Osteoblast (primary cell): ENCODE measurements at regions not wholly inside any gene's neighbourhood (a gene's known extent, or its start where the extent isn't known, plus 50 kb on each side); places are given as distances from the start of the nearest gene placed in this dataset.

Experiments used
- DNase-seq: peaks from one replicate; pipeline ENCODE4 v3.0.0; 2011; ENCODE audit warnings: low spot score, mixed read lengths; ENCODE audit not compliant: insufficient read length; ENCODE audit errors: missing footprints
- H2AFZ ChIP-seq: 2 replicates; pipeline ENCODE4 v1.6.0; 2011; ENCODE audit warnings: mild to moderate bottlenecking, low read length
- H3K27ac ChIP-seq: 2 replicates; pipeline ENCODE4 v1.5.1; 2011; ENCODE audit warnings: mild to moderate bottlenecking, low read depth, low read length, moderate library complexity
- H3K27me3 ChIP-seq: 2 replicates; pipeline ENCODE4 v1.6.0; 2012; ENCODE audit warnings: mild to moderate bottlenecking, control low read depth, inconsistent platforms, low read length, moderate library complexity; ENCODE audit not compliant: insufficient read depth
- H3K36me3 ChIP-seq: 2 replicates; pipeline ENCODE4 v1.5.1; 2011; ENCODE audit warnings: mild to moderate bottlenecking, low read length, control low read depth, moderate library complexity; ENCODE audit not compliant: insufficient read depth
- H3K4me1 ChIP-seq: 2 replicates; pipeline ENCODE4 v1.5.1; 2011; ENCODE audit warnings: mild to moderate bottlenecking, low read length, control low read depth, moderate library complexity; ENCODE audit not compliant: insufficient read depth
- H3K4me2 ChIP-seq: 2 replicates; pipeline ENCODE4 v1.6.0; 2011; ENCODE audit warnings: mild to moderate bottlenecking, low read length; ENCODE audit not compliant: insufficient read depth
- H3K4me3 ChIP-seq: fragments of 200-600 bp; sonication (generic); 3 replicates; pipeline ENCODE4 v1.5.1; 2012; ENCODE audit warnings: mild to moderate bottlenecking, low read length, inconsistent platforms; ENCODE audit not compliant: insufficient read depth
- H3K79me2 ChIP-seq: 2 replicates; pipeline ENCODE4 v1.6.0; 2012; ENCODE audit warnings: mild to moderate bottlenecking, low read length, control low read depth, inconsistent platforms; ENCODE audit not compliant: insufficient read depth
- H3K9me3 ChIP-seq: 2 replicates; pipeline ENCODE4 v1.5.1; 2011; ENCODE audit warnings: low read depth, low read length, control low read depth
- H4K20me1 ChIP-seq: 2 replicates; pipeline ENCODE4 v1.6.0; 2012; ENCODE audit warnings: mild to moderate bottlenecking, low read length, control low read depth; ENCODE audit not compliant: insufficient read depth
- TF ChIP-seq, protein P1 (sequence below): IDR thresholded peaks from 2 replicates; pipeline ENCODE4 v1.5.1; 2011; ENCODE audit warnings: mild to moderate bottlenecking, low read depth, low read length, moderate library complexity; ENCODE audit errors: extremely low read depth

DNA sequence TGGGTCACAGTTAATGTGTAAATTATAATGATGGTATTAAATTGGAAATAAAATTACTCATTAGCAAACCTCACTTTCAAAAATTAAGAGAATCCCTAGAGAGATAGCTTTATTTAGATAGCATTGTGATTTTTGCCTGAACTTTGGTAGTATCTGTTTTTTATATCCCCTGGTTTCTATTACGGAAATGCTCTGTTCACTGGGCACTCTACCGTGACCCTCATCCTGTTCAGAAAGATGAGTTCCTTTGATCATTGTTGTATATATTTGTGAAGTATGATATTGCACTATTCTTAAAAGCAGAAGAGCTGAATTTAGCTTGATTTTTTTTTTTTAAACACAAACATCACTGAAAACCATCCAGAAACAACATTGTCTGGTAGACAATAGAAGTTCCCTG lies 1143.8 kb upstream of the MAP3K7 start:
- Histone ChIP-seq H3K79me2 (no peaks in the 10 kb centered on the region), H2AFZ (no peak overlapping the region), H3K4me1 (no peaks in the 10 kb centered on the region), H3K27me3 (no peaks in the 10 kb centered on the region), H3K36me3 (no peaks in the 10 kb centered on the region), H3K4me2 (no peak overlapping the region), H3K27ac (no peak overlapping the region), H3K4me3 (no peak overlapping the region), H3K9me3 (peaks cover 8% of the 10 kb centered on the region), H4K20me1 (no peaks in the 10 kb centered on the region)
- DNase-seq = peak; percentile 21
- TF ChIP-seq, protein P1, sequence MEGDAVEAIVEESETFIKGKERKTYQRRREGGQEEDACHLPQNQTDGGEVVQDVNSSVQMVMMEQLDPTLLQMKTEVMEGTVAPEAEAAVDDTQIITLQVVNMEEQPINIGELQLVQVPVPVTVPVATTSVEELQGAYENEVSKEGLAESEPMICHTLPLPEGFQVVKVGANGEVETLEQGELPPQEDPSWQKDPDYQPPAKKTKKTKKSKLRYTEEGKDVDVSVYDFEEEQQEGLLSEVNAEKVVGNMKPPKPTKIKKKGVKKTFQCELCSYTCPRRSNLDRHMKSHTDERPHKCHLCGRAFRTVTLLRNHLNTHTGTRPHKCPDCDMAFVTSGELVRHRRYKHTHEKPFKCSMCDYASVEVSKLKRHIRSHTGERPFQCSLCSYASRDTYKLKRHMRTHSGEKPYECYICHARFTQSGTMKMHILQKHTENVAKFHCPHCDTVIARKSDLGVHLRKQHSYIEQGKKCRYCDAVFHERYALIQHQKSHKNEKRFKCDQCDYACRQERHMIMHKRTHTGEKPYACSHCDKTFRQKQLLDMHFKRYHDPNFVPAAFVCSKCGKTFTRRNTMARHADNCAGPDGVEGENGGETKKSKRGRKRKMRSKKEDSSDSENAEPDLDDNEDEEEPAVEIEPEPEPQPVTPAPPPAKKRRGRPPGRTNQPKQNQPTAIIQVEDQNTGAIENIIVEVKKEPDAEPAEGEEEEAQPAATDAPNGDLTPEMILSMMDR = no peak

DNA sequence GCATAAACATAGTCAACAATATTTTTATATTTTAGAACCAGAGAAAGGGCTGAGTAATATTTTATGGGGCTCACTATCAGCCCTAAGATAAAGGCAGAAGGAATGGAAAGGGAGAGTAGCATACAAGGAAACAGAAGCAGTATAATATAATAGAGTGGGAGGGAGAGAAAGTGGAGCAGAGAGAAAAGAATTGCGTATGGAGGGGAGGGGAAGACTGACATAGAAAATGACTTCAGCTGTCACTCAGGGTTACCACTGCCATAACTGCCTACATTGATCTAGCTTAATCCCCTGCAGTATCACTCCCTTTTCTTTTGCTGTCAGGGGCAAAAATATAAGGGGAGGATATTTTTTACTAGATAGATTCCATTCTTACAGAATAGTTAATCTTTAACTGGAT lies 1133.5 kb upstream of the MAP3K7 start:
- no peak overlapping the region for H3K4me2 ChIP-seq
- DNase-seq = no peak
- H3K4me3 ChIP-seq = no peak overlapping the region
- TF ChIP-seq, protein P1 = no peak
- H3K27me3 ChIP-seq = no peaks in the 10 kb centered on the region
- H3K79me2 ChIP-seq = no peaks in the 10 kb centered on the region
- peaks cover 4% of the 10 kb centered on the region for H3K9me3 ChIP-seq
- no peaks in the 10 kb centered on the region for H3K4me1 ChIP-seq
- H4K20me1 ChIP-seq = no peaks in the 10 kb centered on the region
- no peaks in the 10 kb centered on the region for H3K36me3 ChIP-seq
- no peak overlapping the region for H2AFZ ChIP-seq
- no peak overlapping the region for H3K27ac ChIP-seq

DNA sequence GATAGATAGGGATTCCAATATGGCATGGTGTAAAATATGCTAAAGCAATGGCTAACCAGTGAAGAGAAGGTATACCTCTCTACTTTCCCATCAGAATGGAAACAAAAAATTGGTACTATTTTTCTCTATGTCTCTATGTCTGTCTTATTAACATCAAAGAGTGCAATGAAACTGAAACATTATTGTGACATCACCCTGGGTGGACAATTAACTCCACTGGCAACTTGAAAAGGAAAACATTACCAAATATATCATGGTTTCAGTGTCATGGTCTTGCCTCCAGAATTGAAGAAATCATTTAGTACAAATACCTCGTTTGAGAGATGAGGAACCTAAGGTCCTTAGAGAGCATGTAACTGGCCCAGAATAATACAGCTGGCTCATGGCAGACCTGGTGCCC lies 1132.5 kb upstream of the MAP3K7 start:
- Histone ChIP-seq H2AFZ (no peak overlapping the region), H3K27me3 (no peaks in the 10 kb centered on the region), H3K27ac (no peak overlapping the region), H3K4me3 (no peak overlapping the region), H3K36me3 (no peaks in the 10 kb centered on the region), H3K4me1 (no peaks in the 10 kb centered on the region), H3K9me3 (peaks cover 4% of the 10 kb centered on the region), H3K4me2 (no peak overlapping the region), H4K20me1 (no peaks in the 10 kb centered on the region), H3K79me2 (no peaks in the 10 kb centered on the region)
- DNase-seq = no peak
- TF ChIP-seq, protein P1 = no peak

DNA sequence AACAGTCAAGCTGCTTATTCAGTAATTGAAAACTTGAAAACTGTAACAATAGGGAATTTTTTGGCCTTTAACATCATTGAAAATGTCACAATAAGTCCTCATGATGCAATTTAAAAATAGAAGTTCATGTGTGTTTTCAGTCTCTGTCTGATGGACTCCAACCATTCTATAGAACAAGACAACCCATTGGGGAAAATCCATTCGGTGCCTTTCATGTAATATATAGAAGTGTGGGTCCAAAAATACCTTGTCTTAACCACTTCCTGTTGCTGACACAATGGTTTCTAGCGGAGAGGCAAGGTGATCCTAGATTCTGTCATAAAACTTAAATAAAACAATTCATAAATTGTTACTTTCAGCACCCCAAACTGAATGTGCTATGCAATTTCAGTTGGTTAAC lies 1131.3 kb upstream of the MAP3K7 start:
- H3K4me3 ChIP-seq = no peak overlapping the region
- no peaks in the 10 kb centered on the region for H3K4me1 ChIP-seq
- H3K9me3 ChIP-seq = peaks cover 4% of the 10 kb centered on the region
- H3K36me3 ChIP-seq = no peaks in the 10 kb centered on the region
- H3K4me2 ChIP-seq = no peak overlapping the region
- TF ChIP-seq, protein P1 = no peak
- H3K27me3 ChIP-seq = no peaks in the 10 kb centered on the region
- H2AFZ ChIP-seq = no peak overlapping the region
- no peak overlapping the region for H3K27ac ChIP-seq
- no peak for DNase-seq
- H3K79me2 ChIP-seq = no peaks in the 10 kb centered on the region
- no peaks in the 10 kb centered on the region for H4K20me1 ChIP-seq
